Large intestine (tissue), 3 donors: ENCODE measurements at regions not wholly inside any gene's neighbourhood (a gene's known extent, or its start where the extent isn't known, plus 50 kb on each side); places are given as distances from the start of the nearest gene placed in this dataset.

ENCODE experiments used
- DNase-seq, 2 donors: peaks; one replicate each; pipeline versions ENCODE4 v3.0.0 to v3.0.0-alpha.2; 2013
- H3K27ac ChIP-seq: one replicate; pipeline ENCODE4 v1.5.1; 2013; ENCODE audit warnings: low read length
- H3K27me3 ChIP-seq: 2 replicates; pipeline ENCODE4 v1.6.1; 2013; ENCODE audit warnings: low read length; ENCODE audit not compliant: control insufficient read depth, insufficient read depth
- H3K36me3 ChIP-seq: 2 replicates; pipeline ENCODE4 v1.6.1; 2013; ENCODE audit warnings: low read length; ENCODE audit not compliant: control insufficient read depth, insufficient read depth
- H3K4me1 ChIP-seq: one replicate; pipeline ENCODE4 v1.6.1; 2013; ENCODE audit warnings: low read length; ENCODE audit not compliant: control insufficient read depth, insufficient read depth
- H3K4me3 ChIP-seq: one replicate; pipeline ENCODE4 v1.5.1; 2013; ENCODE audit warnings: low read length
- H3K9me3 ChIP-seq: one replicate; pipeline ENCODE4 v1.6.1; 2013; ENCODE audit warnings: mild to moderate bottlenecking, low read depth, low read length, moderate library complexity; ENCODE audit not compliant: control insufficient read depth
- WGBS: methylation state at CpG from one replicate; pipeline ENCODE4 v1.1.5; 2013; ENCODE audit warnings: low lambda C conversion rate; ENCODE audit not compliant: insufficient coverage; 5-methylcytosine and 5-hydroxymethylcytosine counted together

DNA sequence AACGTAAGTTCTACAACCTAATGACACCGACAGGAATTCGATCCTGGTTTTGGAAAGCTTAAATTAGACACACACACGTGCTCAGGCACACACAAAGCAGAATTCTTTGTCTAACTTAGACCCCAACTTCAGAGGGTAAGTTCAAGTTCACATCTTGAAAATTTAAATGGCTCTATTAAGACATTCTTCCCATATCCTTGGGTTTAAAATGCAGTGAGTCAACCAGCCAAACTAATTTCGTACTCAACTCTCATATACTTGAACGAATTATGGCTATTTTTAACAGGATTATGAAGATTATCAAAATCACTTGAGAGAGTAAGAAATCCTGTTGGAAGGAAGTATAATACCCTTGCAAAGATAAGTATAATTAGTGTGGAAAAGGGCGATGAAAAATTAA is 53.2 kb upstream of the ARL4C start:
- no peaks in the 10 kb centered on the region for H3K4me1 ChIP-seq
- DNase-seq: no peak
- H3K4me3 ChIP-seq: no peak overlapping the region
- H3K9me3 ChIP-seq: no peaks in the 10 kb centered on the region
- H3K36me3 ChIP-seq: no peaks in the 10 kb centered on the region
- WGBS: 82% methylated on average over 2 of the region's 7 CpGs
- H3K27ac ChIP-seq: no peak overlapping the region
- H3K27me3 ChIP-seq: peaks cover 2% of the 10 kb centered on the region

DNA sequence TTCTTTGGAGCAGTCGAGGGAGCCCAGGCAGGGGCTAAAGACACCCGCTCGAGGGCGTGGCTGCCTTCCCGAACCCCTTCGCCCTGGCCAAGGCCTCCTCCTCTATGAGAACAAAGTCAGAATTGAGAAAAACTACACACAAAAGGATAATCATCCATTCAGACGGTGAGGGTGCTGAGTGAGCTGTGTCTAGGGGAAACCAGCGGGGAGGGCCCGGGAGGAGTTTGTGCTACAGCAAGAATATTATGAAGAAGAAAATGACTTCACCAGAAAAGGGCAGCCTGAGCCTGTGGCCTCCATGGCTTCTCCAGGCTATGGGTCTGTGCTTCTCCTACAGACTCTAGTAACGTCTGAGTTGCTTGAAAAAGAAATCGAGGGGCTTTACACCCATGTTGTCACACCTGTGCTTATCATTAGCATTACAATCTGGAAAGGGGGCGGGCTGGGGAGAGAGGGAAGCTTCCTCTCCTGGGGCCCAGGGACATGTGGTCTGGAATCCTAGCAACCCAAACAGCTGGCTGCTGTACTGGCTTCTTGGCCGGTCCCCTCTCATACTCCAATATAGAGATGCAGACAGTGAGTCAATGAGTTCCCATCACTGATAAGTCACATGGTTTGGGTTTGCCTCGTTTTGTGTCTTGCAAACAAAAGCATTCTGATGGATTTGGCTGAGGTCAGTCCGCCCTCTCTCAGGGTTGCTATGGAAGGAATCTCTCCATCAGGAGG is 52.0 kb upstream of the ARL4C start:
- H3K27me3 ChIP-seq: peaks cover 3% of the 10 kb centered on the region
- H3K4me3 ChIP-seq: no peak overlapping the region
- WGBS: 40% methylated on average over 3 of the region's 15 CpGs
- DNase-seq: no peak
- no peaks in the 10 kb centered on the region for H3K4me1 ChIP-seq
- no peaks in the 10 kb centered on the region for H3K36me3 ChIP-seq
- no peak overlapping the region for H3K27ac ChIP-seq
- H3K9me3 ChIP-seq: no peaks in the 10 kb centered on the region

- H3K27ac ChIP-seq: no peak overlapping the region
- H3K36me3 ChIP-seq: no peaks in the 10 kb centered on the region
- no peak overlapping the region for H3K4me3 ChIP-seq
- DNase-seq: no peak
- H3K4me1 ChIP-seq: no peaks in the 10 kb centered on the region
- H3K27me3 ChIP-seq: peaks cover 3% of the 10 kb centered on the region
- H3K9me3 ChIP-seq: no peaks in the 10 kb centered on the region
- WGBS: no CpG with 5 or more reads among the region's 3 CpGs
Observed at GRCh38 chr2:234546770-234547169, 49.9 kb upstream of the ARL4C start.
